AG08395 (cell line): ENCODE measurements at regions not wholly inside any gene's neighbourhood (a gene's known extent, or its start where the extent isn't known, plus 50 kb on each side); places are given as distances from the start of the nearest gene placed in this dataset.
A peak's percentile ranks its signal among the peaks of the same experiment; 100 is the strongest.
"Not testable (repeated sequence)": the region's sequence is repeated elsewhere in the genome, so short reads cannot be mapped to it uniquely, and the experiment has no call there.

Source experiments
- DNase-seq: peaks from one replicate; pipeline ENCODE4 v3.0.0; 2012; ENCODE audit warnings: mixed read lengths, low spot score

- not testable (repeated sequence) for DNase-seq
Measured at GRCh38 chr22:23379540-23380229, 199.4 kb downstream of the BCR start.

GRCh38 chr22:23377767-23378166, 197.5 kb downstream of the BCR start:
- no peak for DNase-seq

GRCh38 chr22:23376256-23376655, 195.9 kb downstream of the BCR start:
- peak; percentile 12 for DNase-seq

- DNase-seq = no peak
Measured at GRCh38 chr22:23375031-23375827, 194.9 kb downstream of the BCR start.

GRCh38 chr22:23373601-23374000, 193.3 kb downstream of the BCR start:
- DNase-seq = no peak

- DNase-seq = no peak
Measured at GRCh38 chr22:23370251-23370650, 189.9 kb downstream of the BCR start.

GRCh38 chr22:23369054-23369685, 188.9 kb downstream of the BCR start:
- DNase-seq = no peak
